SK-N-SH (cell line): ENCODE measurements at regions not wholly inside any gene's neighbourhood (a gene's known extent, or its start where the extent isn't known, plus 50 kb on each side); places are given as distances from the start of the nearest gene placed in this dataset.

Experiments
- CTCF ChIA-PET: fragments of 300-600, 350-600 bp; formaldehyde crosslinking; extraction: SDS; loops from one replicate; lab custom pipeline; 2021; lab: Yijun Ruan, JAX
- POLR2A ChIA-PET: fragments of 350-600 bp; sonication (Branson Sonifier 250); formaldehyde crosslinking; extraction: SDS; loops from one replicate; lab custom pipeline; 2020; ENCODE audit warnings: antibody characterized with exemption, inconsistent platforms; lab: Yijun Ruan, JAX
- DNase-seq: peaks from one replicate; pipeline ENCODE4 v3.0.0; 2012
- H2AFZ ChIP-seq: fragments of 200-600 bp; sonication (generic); 2 replicates; pipeline ENCODE4 v1.8.1; 2016; ENCODE audit warnings: antibody characterized with exemption, mild to moderate bottlenecking, low read depth
- H3F3A ChIP-seq: fragments of 200-600 bp; sonication (generic); replicated peaks from 2 replicates; pipeline ENCODE3; 2016; ENCODE audit warnings: antibody characterized with exemption, mild to moderate bottlenecking; ENCODE audit not compliant: insufficient read depth
- H3K27ac ChIP-seq, 2 experiments: fragments of 200-500 bp in 1 of 2; fragments of 200-600 bp in 1 of 2; sonication (Bioruptor generic) in 1 of 2; sonication (generic), shearing (Covaris generic) in 1 of 2; 2 replicates each; pipeline versions ENCODE4 v1.5.1 to v1.6.1; 2014 to 2016; ENCODE audit warnings: low read depth in 2 of 2, inconsistent platforms in 1 of 2, low read length in 1 of 2, mild to moderate bottlenecking in 1 of 2, mixed read lengths in 1 of 2
- H3K27me3 ChIP-seq: fragments of 200-600 bp; sonication (generic), shearing (Covaris generic); 2 replicates; pipeline ENCODE4 v1.6.1; 2016; ENCODE audit warnings: mixed run types; ENCODE audit not compliant: insufficient read depth
- H3K36me3 ChIP-seq, 2 experiments: fragments of 200-500 bp in 1 of 2; fragments of 200-600 bp in 1 of 2; sonication (Bioruptor generic) in 1 of 2; sonication (generic) in 1 of 2; replicated peaks in 1 of 2; 2 replicates each; pipeline versions ENCODE3 to v1.5.1; 2014 to 2016; ENCODE audit warnings: low read length in 1 of 2, mild to moderate bottlenecking in 1 of 2; ENCODE audit not compliant: insufficient read depth in 2 of 2, control insufficient read depth in 1 of 2
- H3K4me1 ChIP-seq, 2 experiments: fragments of 200-500 bp in 1 of 2; fragments of 200-600 bp in 1 of 2; sonication (Bioruptor generic) in 1 of 2; sonication (generic), shearing (Covaris generic) in 1 of 2; 2 replicates each; pipeline versions ENCODE4 v1.5.1 to v1.6.1; 2014 to 2016; ENCODE audit warnings: low read depth in 1 of 2, low read length in 1 of 2, mixed run types in 1 of 2; ENCODE audit not compliant: insufficient read depth in 2 of 2, control insufficient read depth in 1 of 2
- H3K4me2 ChIP-seq: fragments of 200-600 bp; sonication (generic), shearing (Covaris generic); 2 replicates; pipeline ENCODE4 v1.6.1; 2017; ENCODE audit warnings: mixed run types
- H3K4me3 ChIP-seq, 2 experiments: fragments of 200-500 bp in 1 of 2; fragments of 200-600 bp in 1 of 2; sonication (Bioruptor generic) in 1 of 2; sonication (generic), shearing (Covaris generic) in 1 of 2; 2 replicates each; pipeline versions ENCODE4 v1.5.1 to v1.8.1; 2014 to 2016; ENCODE audit warnings: low read depth in 2 of 2, inconsistent platforms in 1 of 2, low read length in 1 of 2, mild to moderate bottlenecking in 1 of 2, mixed read lengths in 1 of 2, moderate library complexity in 1 of 2
- H3K79me2 ChIP-seq: fragments of 200-600 bp; sonication (generic); 2 replicates; pipeline ENCODE4 v1.8.1; 2017; ENCODE audit warnings: mild to moderate bottlenecking; ENCODE audit not compliant: insufficient read depth
- H3K9ac ChIP-seq: fragments of 200-600 bp; sonication (generic); 2 replicates; pipeline ENCODE4 v1.6.1; 2017; ENCODE audit warnings: mixed run types
- H3K9me2 ChIP-seq: fragments of 200-600 bp; sonication (generic); 2 replicates; pipeline ENCODE4 v1.6.1; 2017; ENCODE audit warnings: mixed run types
- H3K9me3 ChIP-seq: fragments of 200-600 bp; sonication (generic); 2 replicates; pipeline ENCODE4 v1.6.1; 2017; ENCODE audit warnings: mixed run types, mild to moderate bottlenecking, moderate library complexity
- H4K20me1 ChIP-seq: fragments of 200-600 bp; sonication (generic); 2 replicates; pipeline ENCODE4 v1.6.1; 2017; ENCODE audit warnings: mild to moderate bottlenecking, mixed run types; ENCODE audit not compliant: insufficient read depth
- FOSL2 ChIP-seq: IDR thresholded peaks from 2 replicates; pipeline ENCODE4 v1.4.0; 2012; ENCODE audit warnings: low read depth, mild to moderate bottlenecking, moderate library complexity, borderline replicate concordance
- JUND ChIP-seq: IDR thresholded peaks from 2 replicates; pipeline ENCODE4 v1.4.0; 2012
- MEF2A ChIP-seq: IDR thresholded peaks from 2 replicates; pipeline ENCODE4 v1.4.0; 2012; ENCODE audit warnings: low read depth, borderline replicate concordance
- TAF1 ChIP-seq: IDR thresholded peaks from 2 replicates; pipeline ENCODE4 v1.6.1; 2012; ENCODE audit warnings: low read depth, mild to moderate bottlenecking, low read length, moderate library complexity, borderline replicate concordance
- TCF12 ChIP-seq: IDR thresholded peaks from 2 replicates; pipeline ENCODE4 v1.4.0; 2012
- WGBS: methylation state at CpG from one replicate; pipeline ENCODE4 v1.1.6; 2017; ENCODE audit warnings: low lambda C conversion rate; 5-methylcytosine and 5-hydroxymethylcytosine counted together
- TF ChIP-seq, protein P1 (sequence below): IDR thresholded peaks from 2 replicates; pipeline ENCODE4; 2012
- TF ChIP-seq, protein P2 (sequence below): IDR thresholded peaks from 2 replicates; pipeline ENCODE4 v1.4.0; 2012; ENCODE audit warnings: low read depth, borderline replicate concordance

DNA sequence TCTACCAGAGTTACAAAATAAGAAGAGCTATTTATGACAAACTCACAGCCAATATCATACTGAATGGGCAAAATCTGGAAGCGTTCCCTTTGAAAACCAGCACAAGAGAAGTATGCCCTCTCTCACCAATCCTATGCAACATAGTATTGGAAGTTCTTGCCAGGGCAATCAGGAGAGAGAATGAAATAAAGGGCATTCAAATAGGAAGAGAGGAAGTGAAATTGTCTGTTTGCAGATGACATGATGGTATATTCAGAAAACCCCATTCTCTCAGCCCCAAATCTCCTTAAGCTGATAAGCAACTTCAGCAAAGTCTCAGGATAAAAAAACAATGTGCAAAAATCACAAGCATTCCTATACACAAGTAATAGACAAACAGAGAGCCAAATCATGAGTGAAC, 1169.5 kb downstream of the AMY1C start (continued):
- TF ChIP-seq, protein P1, sequence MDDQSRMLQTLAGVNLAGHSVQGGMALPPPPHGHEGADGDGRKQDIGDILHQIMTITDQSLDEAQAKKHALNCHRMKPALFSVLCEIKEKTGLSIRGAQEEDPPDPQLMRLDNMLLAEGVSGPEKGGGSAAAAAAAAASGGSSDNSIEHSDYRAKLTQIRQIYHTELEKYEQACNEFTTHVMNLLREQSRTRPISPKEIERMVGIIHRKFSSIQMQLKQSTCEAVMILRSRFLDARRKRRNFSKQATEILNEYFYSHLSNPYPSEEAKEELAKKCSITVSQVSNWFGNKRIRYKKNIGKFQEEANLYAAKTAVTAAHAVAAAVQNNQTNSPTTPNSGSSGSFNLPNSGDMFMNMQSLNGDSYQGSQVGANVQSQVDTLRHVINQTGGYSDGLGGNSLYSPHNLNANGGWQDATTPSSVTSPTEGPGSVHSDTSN = no peak
- TF ChIP-seq TAF1 = no peak

DNA sequence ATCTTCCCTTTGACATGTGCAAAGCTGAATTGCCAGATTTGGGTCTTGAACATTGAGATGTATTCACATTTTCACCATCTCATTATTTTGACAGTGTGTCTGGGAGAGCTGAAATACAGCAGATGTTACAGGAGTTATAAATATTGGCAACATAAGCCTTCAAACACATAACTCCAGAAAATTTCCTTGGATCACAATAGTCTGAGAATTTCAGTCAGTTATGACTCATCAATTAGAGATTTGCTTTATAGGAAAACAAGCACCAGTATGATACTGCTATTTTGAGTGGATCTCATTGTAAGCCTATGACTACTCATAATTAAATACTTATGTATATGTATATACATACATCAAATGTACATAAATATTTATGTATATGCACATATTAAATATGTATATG, 1171.8 kb downstream of the AMY1C start:
- Histone ChIP-seq H3K27ac (peak overlapping the region in 1 of 2 experiments; percentile 44; a peak in 2 of 4 replicates), H3K4me1 (no peaks in the 10 kb centered on the region; a peak in 1 of 4 replicates), H3K9me3 (no peaks in the 10 kb centered on the region), H3K4me3 (no peak overlapping the region), H3K27me3 (no peaks in the 10 kb centered on the region), H3K9ac (no peak overlapping the region), H3K9me2 (no peaks in the 10 kb centered on the region), H2AFZ (no peak overlapping the region), H3K79me2 (no peaks in the 10 kb centered on the region), H3F3A (peaks cover 6% of the 10 kb centered on the region), H3K36me3 (no peaks in the 10 kb centered on the region), H3K4me2 (no peak overlapping the region), H4K20me1 (no peaks in the 10 kb centered on the region)
- ChIA-PET CTCF (no interaction called here), POLR2A (no interaction called here)
- TF ChIP-seq MEF2A (no peak), TCF12 (peak; percentile 59), FOSL2 (peak; percentile 23; the same call in 1 of the 2 replicates), JUND (0 out of 2 replicates have a peak, but pooled peaks have one; percentile 9)
- TF ChIP-seq, protein P2, sequence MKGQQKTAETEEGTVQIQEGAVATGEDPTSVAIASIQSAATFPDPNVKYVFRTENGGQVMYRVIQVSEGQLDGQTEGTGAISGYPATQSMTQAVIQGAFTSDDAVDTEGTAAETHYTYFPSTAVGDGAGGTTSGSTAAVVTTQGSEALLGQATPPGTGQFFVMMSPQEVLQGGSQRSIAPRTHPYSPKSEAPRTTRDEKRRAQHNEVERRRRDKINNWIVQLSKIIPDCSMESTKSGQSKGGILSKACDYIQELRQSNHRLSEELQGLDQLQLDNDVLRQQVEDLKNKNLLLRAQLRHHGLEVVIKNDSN = no peak
- TF ChIP-seq, protein P1 = peak; percentile 40; the same call in 1 of the 2 replicates
- no peak for DNase-seq

DNA sequence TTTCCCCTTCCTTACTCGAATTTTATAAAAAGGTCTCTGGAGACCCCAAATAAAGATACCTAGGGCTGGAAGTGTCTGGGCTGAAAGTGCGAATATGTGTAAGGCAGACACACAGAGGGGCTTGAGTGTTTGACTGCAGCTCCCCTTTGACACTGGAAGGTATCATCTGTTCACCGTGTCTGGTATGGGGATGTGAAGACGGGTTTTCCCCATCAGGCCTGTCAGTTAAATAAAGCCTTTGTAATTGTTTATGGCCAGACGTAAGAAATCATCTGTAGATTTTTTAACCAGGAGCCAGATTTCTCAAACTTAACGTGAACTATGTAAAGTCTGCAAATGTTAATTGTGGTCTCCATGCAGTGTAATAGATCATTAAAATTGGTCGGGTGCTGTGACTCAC, 1173.4 kb downstream of the AMY1C start:
- Histone ChIP-seq H3K9me2 (no peaks in the 10 kb centered on the region), H3K9ac (no peak overlapping the region), H3K79me2 (no peaks in the 10 kb centered on the region), H3K36me3 (no peaks in the 10 kb centered on the region), H3F3A (peaks cover 6% of the 10 kb centered on the region), H3K27me3 (no peaks in the 10 kb centered on the region), H3K27ac (no peak overlapping the region), H3K4me2 (no peak overlapping the region), H2AFZ (no peak overlapping the region), H3K9me3 (no peaks in the 10 kb centered on the region), H3K4me1 (no peaks in the 10 kb centered on the region; a peak in 1 of 4 replicates), H4K20me1 (no peaks in the 10 kb centered on the region), H3K4me3 (no peak overlapping the region)
- POLR2A ChIA-PET = no interaction called here
- no peak for DNase-seq
- CTCF ChIA-PET = no interaction called here
- WGBS = 54% methylated on average over 7 of the region's 7 CpGs
- TF ChIP-seq JUND = no peak
- TF ChIP-seq, all 33 proteins: peak for 0
